ENCODE measurements at regions not wholly inside any gene's neighbourhood (a gene's known extent, or its start where the extent isn't known, plus 50 kb on each side); places are given as distances from the start of the nearest gene placed in this dataset.

GRCh38 chr6:165886169-165886568, 223.1 kb upstream of the PDE10A start:
- no peak for TF ChIP-seq CTCF (IDR thresholded peaks at IDR 0.05; ENCODE audit: low read length, missing control alignments)
- DNase-seq (ENCODE audit: low read depth) = no peak
- H3K4me3 ChIP-seq (replicated peaks; ENCODE audit: low read depth, low read length) = no peak overlapping the region

GRCh38 chr6:165884813-165885765, 222.0 kb upstream of the PDE10A start:
- peak; percentile 79 for DNase-seq (ENCODE audit: low read depth)
- H3K4me3 ChIP-seq (replicated peaks; ENCODE audit: low read depth, low read length) = no peak overlapping the region
- TF ChIP-seq CTCF (IDR thresholded peaks at IDR 0.05; ENCODE audit: low read length, missing control alignments) = peak; percentile 92

GRCh38 chr6:165883851-165884640, 221.0 kb upstream of the PDE10A start:
- H3K4me3 ChIP-seq (replicated peaks; ENCODE audit: low read depth, low read length) = no peak overlapping the region
- no peak for TF ChIP-seq CTCF (IDR thresholded peaks at IDR 0.05; ENCODE audit: low read length, missing control alignments)
- DNase-seq (ENCODE audit: low read depth) = peak; percentile 27

GRCh38 chr6:165881806-165882205, 218.8 kb upstream of the PDE10A start:
- no peak for TF ChIP-seq CTCF (IDR thresholded peaks at IDR 0.05; ENCODE audit: low read length, missing control alignments)
- DNase-seq (ENCODE audit: low read depth) = no peak
- H3K4me3 ChIP-seq (replicated peaks; ENCODE audit: low read depth, low read length) = no peak overlapping the region

- DNase-seq (ENCODE audit: low read depth) = no peak
- H3K4me3 ChIP-seq (replicated peaks; ENCODE audit: low read depth, low read length) = no peak overlapping the region
- no peak for TF ChIP-seq CTCF (IDR thresholded peaks at IDR 0.05; ENCODE audit: low read length, missing control alignments)
Measured at GRCh38 chr6:165880686-165881085, 217.6 kb upstream of the PDE10A start.

GRCh38 chr6:165877773-165878172, 214.7 kb upstream of the PDE10A start:
- no peak for DNase-seq (ENCODE audit: low read depth)
- no peak for TF ChIP-seq CTCF (IDR thresholded peaks at IDR 0.05; ENCODE audit: low read length, missing control alignments)
- no peak overlapping the region for H3K4me3 ChIP-seq (replicated peaks; ENCODE audit: low read depth, low read length)
